GM19455 (cell line): ENCODE measurements at regions not wholly inside any gene's neighbourhood (a gene's known extent, or its start where the extent isn't known, plus 50 kb on each side); places are given as distances from the start of the nearest gene placed in this dataset.

ENCODE experiments used
- ATAC-seq: cut with Tn5 transposase; IDR thresholded peaks from one replicate; pipeline ENCODE4 v1.9.1; 2021; ENCODE audit not compliant: unreplicated experiment

DNA sequence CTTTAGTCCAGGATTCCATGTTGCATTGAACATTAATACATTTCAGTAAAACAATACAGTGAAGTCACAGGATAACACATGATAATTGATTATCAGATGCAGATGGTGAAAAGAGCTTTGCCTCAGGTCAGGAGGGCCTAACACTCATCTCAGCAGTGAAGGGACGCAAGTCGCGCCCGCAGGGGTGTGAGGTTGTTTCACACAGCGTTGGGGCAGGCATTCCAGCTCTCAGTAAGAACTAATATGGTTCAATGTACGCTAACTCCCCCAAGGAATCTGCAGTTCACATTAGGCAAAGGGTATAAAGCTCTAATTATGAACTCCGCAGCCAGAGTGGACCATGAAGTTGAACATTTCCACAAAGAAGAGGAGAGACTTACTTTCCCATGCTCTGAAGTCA is 53.1 kb upstream of the ATL2 start:
- no peak for ATAC-seq

GRCh38 chr2:38427936-38428335 is 50.9 kb upstream of the ATL2 start:
- no peak for ATAC-seq

DNA sequence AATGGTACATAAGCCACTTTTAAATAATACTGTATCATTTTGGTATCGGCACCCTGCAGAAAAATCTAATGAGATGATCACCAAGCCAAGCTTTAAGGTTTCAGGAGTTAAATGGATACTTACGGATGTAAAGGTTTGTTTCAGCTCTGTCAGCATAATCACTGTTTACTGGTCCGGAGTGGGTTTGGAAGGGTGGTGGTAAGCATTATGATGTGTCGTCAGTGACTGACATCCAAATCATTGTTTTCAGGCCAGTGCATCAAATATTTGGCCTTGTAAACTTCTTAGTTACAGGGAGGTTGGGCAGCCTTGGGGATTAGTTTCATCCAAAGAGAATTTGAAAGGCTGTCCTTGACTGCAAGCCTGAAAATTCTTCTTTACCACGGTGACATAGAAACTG is 50.0 kb upstream of the ATL2 start:
- no peak for ATAC-seq
